B cell (primary cell): ENCODE measurements at regions not wholly inside any gene's neighbourhood (a gene's known extent, or its start where the extent isn't known, plus 50 kb on each side); places are given as distances from the start of the nearest gene placed in this dataset.

Experiments
- ATAC-seq: fragments of 200-7000 bp; cut with Tn5 transposase; one replicate; pipeline ENCODE4 v1.10.0; 2021; ENCODE audit warnings: low read depth, mild to moderate bottlenecking, moderate number of reproducible peaks, moderate library complexity
- CTCF ChIA-PET: fragments of 350-600 bp; sonication (Branson Sonifier 250); formaldehyde crosslinking; loops from one replicate; lab custom pipeline; 2021; ENCODE audit warnings: antibody characterized with exemption, inconsistent platforms; lab: Charles Lee
- POLR2A ChIA-PET: fragments of 350-600 bp; sonication (Branson Sonifier 250); formaldehyde crosslinking; loops from one replicate; lab custom pipeline; 2021; ENCODE audit warnings: antibody characterized with exemption; lab: Charles Lee
- DNase-seq: peaks from one replicate; pipeline ENCODE4 v3.0.0; 2013
- H2AFZ ChIP-seq: 2 replicates; pipeline ENCODE4 v1.6.1; 2012; ENCODE audit warnings: mild to moderate bottlenecking, low read depth, low read length; ENCODE audit not compliant: insufficient read depth, poor library complexity, severe bottlenecking
- H3K27ac ChIP-seq, 2 donors: 1 replicate in 1 of 2; 2 replicates in 1 of 2; pipeline ENCODE4 v1.5.1; 2012 to 2013; ENCODE audit warnings: low read length in 2 of 2, mild to moderate bottlenecking in 2 of 2, moderate library complexity in 1 of 2
- H3K27me3 ChIP-seq, 4 experiments: fragments of 200-600 bp in 1 of 4; sonication (generic) in 1 of 4; replicated peaks in 1 of 4; 1 replicate in 2 of 4; 2 replicates in 2 of 4; pipeline versions ENCODE4 v1.6.1 to v1.7.0; 2013 to 2016; ENCODE audit warnings: low read length in 3 of 4, mild to moderate bottlenecking in 2 of 4, mixed read lengths in 1 of 4, moderate library complexity in 1 of 4; ENCODE audit not compliant: insufficient read depth in 4 of 4, control insufficient read depth in 3 of 4; ENCODE audit errors: control extremely low read depth in 1 of 4
- H3K36me3 ChIP-seq, 2 experiments: replicated peaks in 1 of 2; 1 replicate in 1 of 2; 2 replicates in 1 of 2; pipeline versions ENCODE4 v1.6.1 to v1.7.1; 2013; ENCODE audit warnings: low read length in 1 of 2; ENCODE audit not compliant: insufficient read depth in 2 of 2, control insufficient read depth in 1 of 2; ENCODE audit errors: control extremely low read depth in 1 of 2, extremely low read depth in 1 of 2
- H3K4me1 ChIP-seq, 2 donors: fragments of 200-600 bp in 1 of 2; sonication (generic) in 1 of 2; 1 replicate in 1 of 2; 2 replicates in 1 of 2; pipeline versions ENCODE4 v1.5.1 to v1.6.1; 2013 to 2017; ENCODE audit warnings: low read length in 2 of 2; ENCODE audit not compliant: control insufficient read depth in 2 of 2, insufficient read depth in 2 of 2
- H3K4me2 ChIP-seq: replicated peaks from 2 replicates; pipeline ENCODE3; 2012; ENCODE audit warnings: mild to moderate bottlenecking, low read depth, low read length; ENCODE audit not compliant: poor library complexity, severe bottlenecking
- H3K4me3 ChIP-seq, 5 experiments: fragments of 200-600 bp in 1 of 5; sonication (generic) in 1 of 5; 1 replicate in 3 of 5; 2 replicates in 2 of 5; pipeline versions ENCODE4 v1.5.1 to v1.7.0; 2011 to 2016; ENCODE audit warnings: low read length in 4 of 5, mild to moderate bottlenecking in 4 of 5, low read depth in 2 of 5, control low read depth in 1 of 5, moderate library complexity in 1 of 5; ENCODE audit not compliant: insufficient read depth in 1 of 5; ENCODE audit errors: control extremely low read depth in 1 of 5, extremely low read depth in 1 of 5
- H3K79me2 ChIP-seq: fragments of 200-600 bp; sonication (generic); one replicate; pipeline ENCODE4 v1.6.0; 2016; ENCODE audit warnings: low read length; ENCODE audit not compliant: control insufficient read depth, insufficient read depth
- H3K9ac ChIP-seq: fragments of 200-600 bp; sonication (generic); 2 replicates; pipeline ENCODE4 v1.6.1; 2017; ENCODE audit warnings: mild to moderate bottlenecking, low read length, moderate library complexity
- H3K9me3 ChIP-seq, 3 donors: one replicate each; pipeline versions ENCODE4 v1.6.1 to v1.7.1; 2013; ENCODE audit warnings: low read length in 2 of 3; ENCODE audit not compliant: control insufficient read depth in 2 of 3, insufficient read depth in 1 of 3; ENCODE audit errors: control extremely low read depth in 1 of 3
- H4K20me1 ChIP-seq: 2 replicates; pipeline ENCODE4 v1.6.0; 2012; ENCODE audit warnings: mild to moderate bottlenecking, low read length; ENCODE audit not compliant: insufficient read depth, control insufficient read depth, poor library complexity, severe bottlenecking
- H3K27ac Mint-ChIP-seq: one replicate; pipeline ENCODE4 v1.8.0; 2021; ENCODE audit warnings: mixed read lengths
- H3K27me3 Mint-ChIP-seq: one replicate; pipeline ENCODE4 v1.8.0; 2021; ENCODE audit warnings: mixed read lengths
- H3K4me1 Mint-ChIP-seq: one replicate; pipeline ENCODE4 v1.8.0; 2021; ENCODE audit warnings: mixed read lengths
- H3K4me3 Mint-ChIP-seq: one replicate; pipeline ENCODE4 v1.8.0; 2021; ENCODE audit warnings: mixed read lengths
- H3K9me3 Mint-ChIP-seq: one replicate; pipeline ENCODE4 v1.8.0; 2022; ENCODE audit warnings: mixed read lengths; ENCODE audit not compliant: insufficient read depth
- CTCF ChIP-seq: fragments of 200-600 bp; IDR thresholded peaks from one replicate; pipeline ENCODE4 v1.8.0; 2022; ENCODE audit warnings: antibody characterized with exemption, mild to moderate bottlenecking
- EZH2 ChIP-seq: IDR thresholded peaks from 2 replicates; pipeline ENCODE4 v1.6.1; 2012; ENCODE audit warnings: borderline replicate concordance, low read depth, mild to moderate bottlenecking, moderate library complexity, low read length; ENCODE audit not compliant: insufficient read depth, poor library complexity, severe bottlenecking
- WGBS: methylation state at CpG from one replicate; pipeline ENCODE4 v1.1.5; 2013; ENCODE audit warnings: missing lambda C conversion rate; ENCODE audit not compliant: insufficient coverage; 5-methylcytosine and 5-hydroxymethylcytosine counted together
- intact Hi-C: fragments of 100-400 bp; cut with micrococcal nuclease; formaldehyde crosslinking; loops from one replicate; pipeline ENCODE4 v1.10.0; 2022

- Histone ChIP-seq H4K20me1 (no peaks in the 10 kb centered on the region), H3K79me2 (no peaks in the 10 kb centered on the region), H3K4me2 (no peak overlapping the region), H3K9ac (no peak overlapping the region), H3K36me3 (no peaks in the 10 kb centered on the region), H3K4me3 (no peak overlapping the region), H3K27me3 (no peaks in the 10 kb centered on the region), H2AFZ (no peak overlapping the region), H3K9me3 (peaks cover 0 to 7% (median 2%) of the 10 kb centered on the region in 3 donors), H3K27ac (no peak overlapping the region), H3K4me1 (no peaks in the 10 kb centered on the region)
- DNase-seq (no peak), ATAC-seq (no peak)
- ChIA-PET CTCF (no interaction called here), POLR2A (no interaction called here)
- TF ChIP-seq EZH2, result no peak
- no peak for TF ChIP-seq CTCF
- Mint-ChIP-seq H3K4me3 (no peak overlapping the region), H3K27me3 (no peaks in the 10 kb centered on the region), H3K27ac (no peak overlapping the region), H3K4me1 (no peaks in the 10 kb centered on the region), H3K9me3 (no peaks in the 10 kb centered on the region)
- WGBS, result 77% methylated on average over 7 of the region's 7 CpGs
- intact Hi-C loops, result no loop called here
These were observed 331.6 kb upstream of the FAR2 start for GRCh38 chr12:28817524-28817923.

- no peaks in the 10 kb centered on the region for H3K36me3 ChIP-seq
- no peaks in the 10 kb centered on the region for H3K4me1 ChIP-seq
- Mint-ChIP-seq H3K27me3 (no peaks in the 10 kb centered on the region), H3K4me1 (no peaks in the 10 kb centered on the region), H3K9me3 (no peaks in the 10 kb centered on the region), H3K4me3 (no peak overlapping the region), H3K27ac (no peak overlapping the region)
- H3K27ac ChIP-seq, result no peak overlapping the region
- ATAC-seq (no peak), DNase-seq (no peak)
- no peak overlapping the region for H2AFZ ChIP-seq
- no peaks in the 10 kb centered on the region for H3K9me3 ChIP-seq
- no peaks in the 10 kb centered on the region for H3K27me3 ChIP-seq
- no peak overlapping the region for H3K9ac ChIP-seq
- H3K4me2 ChIP-seq, result no peak overlapping the region
- no peaks in the 10 kb centered on the region for H3K79me2 ChIP-seq
- no peaks in the 10 kb centered on the region for H4K20me1 ChIP-seq
- WGBS, result no CpG with 5 or more reads among the region's 2 CpGs
- POLR2A ChIA-PET, result no interaction called here
- no peak for TF ChIP-seq CTCF
- TF ChIP-seq EZH2, result no peak
- CTCF ChIA-PET, result no interaction called here
- H3K4me3 ChIP-seq, result no peak overlapping the region
- intact Hi-C loops, result no loop called here
These were observed 324.8 kb upstream of the FAR2 start for GRCh38 chr12:28824193-28824846.
